Cardiac fibroblast (primary cell): ENCODE measurements at regions not wholly inside any gene's neighbourhood (a gene's known extent, or its start where the extent isn't known, plus 50 kb on each side); places are given as distances from the start of the nearest gene placed in this dataset.

Source experiments
- DNase-seq, 2 donors: peaks; one replicate each; pipeline versions ENCODE4 v3.0.0 to v3.0.0-alpha.2; 2010; ENCODE audit warnings: low read depth in 2 of 2
- H3K4me3 ChIP-seq, 2 donors: replicated peaks in 1 of 2; 1 replicate in 1 of 2; 2 replicates in 1 of 2; pipeline ENCODE4 v1.5.1; 2011; ENCODE audit warnings: low read depth in 2 of 2, low read length in 2 of 2, mild to moderate bottlenecking in 2 of 2, moderate library complexity in 1 of 2
- CTCF ChIP-seq: IDR thresholded peaks from one replicate; pipeline ENCODE4 v1.5.1; 2011; ENCODE audit warnings: low read depth, mild to moderate bottlenecking, low read length, inconsistent platforms

GRCh38 chr5:154610321-154611154 lies 132.5 kb upstream of the HAND1 start:
- H3K4me3 ChIP-seq = peak overlapping the region; percentile 28 to 35
- TF ChIP-seq CTCF = peak; percentile 95
- peak; percentile 80 to 81 for DNase-seq

- DNase-seq = no peak
- no peak overlapping the region for H3K4me3 ChIP-seq
- no peak for TF ChIP-seq CTCF
Measured at GRCh38 chr5:154609251-154609650, 131.2 kb upstream of the HAND1 start.

- H3K4me3 ChIP-seq = no peak overlapping the region
- DNase-seq = no peak
- no peak for TF ChIP-seq CTCF
Measured at GRCh38 chr5:154608531-154609011, 130.5 kb upstream of the HAND1 start.

- DNase-seq = no peak
- H3K4me3 ChIP-seq = no peak overlapping the region
- TF ChIP-seq CTCF = no peak
Measured at GRCh38 chr5:154607746-154608145, 129.7 kb upstream of the HAND1 start.

GRCh38 chr5:154606246-154606645 lies 128.2 kb upstream of the HAND1 start:
- no peak for DNase-seq
- TF ChIP-seq CTCF = no peak
- no peak overlapping the region for H3K4me3 ChIP-seq

- no peak for TF ChIP-seq CTCF
- peak overlapping the region in 1 of 2 donors; percentile 5 for H3K4me3 ChIP-seq
- DNase-seq = peak; percentile 36 to 57
Measured at GRCh38 chr5:154603953-154604679, 126.1 kb upstream of the HAND1 start.
